A549 (cell line): ENCODE measurements at regions not wholly inside any gene's neighbourhood (a gene's known extent, or its start where the extent isn't known, plus 50 kb on each side); places are given as distances from the start of the nearest gene placed in this dataset.

Source experiments
- ATAC-seq, 2 experiments: fragments of 200-7000 bp in 1 of 2; fragments of >200 bp in 1 of 2; cut with Nextera tagmentation in 1 of 2; cut with Tn5 transposase in 1 of 2; 3 replicates each; pipeline versions ENCODE4 v1.8.0 to v1.9.1; 2018 to 2020; ENCODE audit warnings: mild to moderate bottlenecking in 1 of 2, moderate library complexity in 1 of 2
- CTCF ChIA-PET: fragments of 300-600 bp; sonication (Branson Sonifier 250); formaldehyde crosslinking; extraction: SDS; loops from one replicate; lab custom pipeline; 2021; ENCODE audit warnings: antibody characterized with exemption, inconsistent platforms; lab: Yijun Ruan, JAX
- POLR2A ChIA-PET: fragments of 350-600 bp; formaldehyde crosslinking; extraction: SDS; loops from one replicate; lab custom pipeline; 2021; ENCODE audit warnings: antibody characterized with exemption, inconsistent platforms; lab: Yijun Ruan, JAX
- DNase-seq, 2 experiments: peaks; one replicate each; pipeline versions ENCODE4 v3.0.0 to v3.0.0-alpha.2; 2011 to 2016; ENCODE audit warnings: low read depth in 1 of 2, low spot score in 1 of 2
- FAIRE-seq: peaks from 2 replicates; lab custom pipeline; 2011; peaks lifted over from hg19 to GRCh38; lab: Jason Lieb, UNC
- H3K27ac ChIP-seq, 2 experiments: fragments of >200 bp; sonication (Bioruptor Twin); formaldehyde crosslinking; 3 replicates each; pipeline ENCODE4 v1.5.1; 2016 to 2017
- H3K4me1 ChIP-seq: fragments of >200 bp; sonication (Bioruptor Twin); formaldehyde crosslinking; 3 replicates; pipeline ENCODE4 v1.6.1; 2016
- H3K4me2 ChIP-seq: fragments of >200 bp; sonication (Bioruptor Twin); formaldehyde crosslinking; 3 replicates; pipeline ENCODE4 v1.6.1; 2016
- H3K4me3 ChIP-seq: fragments of >200 bp; sonication (Bioruptor Twin); formaldehyde crosslinking; 3 replicates; pipeline ENCODE4 v1.5.1; 2016
- H3K9me3 ChIP-seq: fragments of >200 bp; sonication (Bioruptor Twin); formaldehyde crosslinking; 3 replicates; pipeline ENCODE4 v1.6.1; 2016
- CBX8 ChIP-seq: fragments of 200-600 bp; sonication (generic); IDR thresholded peaks from 2 replicates; pipeline ENCODE4 v1.6.1; 2016
- CEBPB ChIP-seq, 2 experiments: fragments of >200 bp in 1 of 2; sonication (Bioruptor Twin) in 1 of 2; formaldehyde crosslinking in 1 of 2; IDR thresholded peaks; 2 replicates each; pipeline ENCODE4 v1.6.1; 2012 to 2016
- CTCF ChIP-seq: fragments of >200 bp; sonication (Bioruptor Twin); formaldehyde crosslinking; IDR thresholded peaks from 3 replicates; pipeline ENCODE4 v1.5.1; 2016
- EHF ChIP-seq: fragments of 250-450 bp; sonication (Bioruptor Pico); IDR thresholded peaks from 2 replicates; pipeline ENCODE4 v1.5.0; 2020; ENCODE audit warnings: mild to moderate bottlenecking
- EHMT2 ChIP-seq: fragments of 200-600 bp; sonication (generic); IDR thresholded peaks from 2 replicates; pipeline ENCODE4 v1.6.1; 2016; ENCODE audit warnings: antibody characterized with exemption, low read depth, mild to moderate bottlenecking, moderate library complexity
- EP300 ChIP-seq, 2 experiments: fragments of >200 bp; sonication (Bioruptor Twin); formaldehyde crosslinking; IDR thresholded peaks; 2 replicates in 1 of 2; 3 replicates in 1 of 2; pipeline ENCODE4 v1.6.1; 2016 to 2017
- ESRRA ChIP-seq: fragments of 150-350 bp; IDR thresholded peaks from 2 replicates; pipeline ENCODE4 v1.6.1; 2014; ENCODE audit warnings: mild to moderate bottlenecking, low read length, borderline replicate concordance
- FOSB ChIP-seq: fragments of 250-450 bp; sonication (Bioruptor Pico); IDR thresholded peaks from 2 replicates; pipeline ENCODE4 v1.5.0; 2020; ENCODE audit warnings: mild to moderate bottlenecking, moderate library complexity
- FOXS1 ChIP-seq: fragments of 250-450 bp; sonication (Bioruptor Pico); IDR thresholded peaks from 2 replicates; pipeline ENCODE4 v1.5.0; 2020; ENCODE audit warnings: mild to moderate bottlenecking, moderate library complexity
- HDAC2 ChIP-seq: fragments of 200-600 bp; sonication (generic); IDR thresholded peaks from 2 replicates; pipeline ENCODE4 v1.6.1; 2016
- HES2 ChIP-seq: fragments of >200 bp; sonication (Bioruptor Twin); formaldehyde crosslinking; IDR thresholded peaks from 2 replicates; pipeline ENCODE4 v1.6.1; 2016
- HEYL ChIP-seq: fragments of 250-450 bp; sonication (Bioruptor Pico); IDR thresholded peaks from 2 replicates; pipeline ENCODE4 v1.8.0; 2021; ENCODE audit warnings: mild to moderate bottlenecking, moderate library complexity
- HOXA7 ChIP-seq: fragments of 250-450 bp; sonication (Bioruptor Pico); IDR thresholded peaks from 2 replicates; pipeline ENCODE4 v1.5.0; 2020; ENCODE audit warnings: mild to moderate bottlenecking, moderate library complexity
- JUN ChIP-seq, 2 experiments: fragments of >200 bp; sonication (Bioruptor Twin); formaldehyde crosslinking; IDR thresholded peaks; 2 replicates in 1 of 2; 3 replicates in 1 of 2; pipeline ENCODE4 v1.6.1; 2016 to 2017
- KDM1A ChIP-seq: fragments of 200-600 bp; sonication (generic); IDR thresholded peaks from 2 replicates; pipeline ENCODE4 v1.6.1; 2016; ENCODE audit warnings: low read depth, mild to moderate bottlenecking
- KDM5A ChIP-seq: fragments of 200-600 bp; sonication (generic); IDR thresholded peaks from 2 replicates; pipeline ENCODE4 v1.6.1; 2016; ENCODE audit warnings: antibody characterized with exemption, mild to moderate bottlenecking
- MAFK ChIP-seq: fragments of 450-650 bp; IDR thresholded peaks from 2 replicates; pipeline ENCODE4 v1.6.1; 2014; ENCODE audit not compliant: partially characterized antibody
- MAX ChIP-seq: IDR thresholded peaks from 2 replicates; pipeline ENCODE4 v1.6.1; 2012
- MYC ChIP-seq: IDR thresholded peaks from 2 replicates; pipeline ENCODE4 v1.6.1; 2012; ENCODE audit warnings: mild to moderate bottlenecking, inconsistent platforms, low read length, improper control_type of control experiment, borderline replicate concordance
- POLR2AphosphoS2 ChIP-seq: conservative IDR thresholded peaks from 2 replicates; pipeline ENCODE4 v1.6.1; 2012; ENCODE audit warnings: low read length, improper control_type of control experiment, inconsistent platforms
- RAD21 ChIP-seq, 2 experiments: fragments of >200 bp in 1 of 2; sonication (Bioruptor Twin) in 1 of 2; formaldehyde crosslinking in 1 of 2; IDR thresholded peaks in 1 of 2; conservative IDR thresholded peaks in 1 of 2; 2 replicates in 1 of 2; 3 replicates in 1 of 2; pipeline ENCODE4 v1.6.1; 2012 to 2018; ENCODE audit warnings: inconsistent platforms in 1 of 2
- REST ChIP-seq: fragments of 200-600 bp; sonication (generic); IDR thresholded peaks from 2 replicates; pipeline ENCODE4 v1.6.1; 2016; ENCODE audit warnings: antibody characterized with exemption, mild to moderate bottlenecking, moderate library complexity
- RFX5 ChIP-seq: fragments of 450-650 bp; IDR thresholded peaks from 2 replicates; pipeline ENCODE4 v1.7.1; 2014; ENCODE audit warnings: antibody characterized with exemption, mild to moderate bottlenecking, moderate library complexity
- USF2 ChIP-seq: fragments of 450-650 bp; IDR thresholded peaks from 2 replicates; pipeline ENCODE4 v1.6.1; 2014; ENCODE audit warnings: antibody characterized with exemption
- ZC3H11A ChIP-seq: fragments of 450-650 bp; IDR thresholded peaks from 2 replicates; pipeline ENCODE4 v1.6.1; 2014; ENCODE audit warnings: antibody characterized with exemption, mild to moderate bottlenecking
- ZSCAN20 ChIP-seq: fragments of 250-450 bp; sonication (Bioruptor Pico); IDR thresholded peaks from 2 replicates; pipeline ENCODE4 v1.8.0; 2022; ENCODE audit warnings: mild to moderate bottlenecking, moderate library complexity
- WGBS: methylation state at CpG from one replicate; pipeline ENCODE4 v1.1.6; 2017; ENCODE audit errors: missing lambda C conversion rate; 5-methylcytosine and 5-hydroxymethylcytosine counted together

- Histone ChIP-seq H3K4me2 (no peak overlapping the region), H3K4me1 (no peaks in the 10 kb centered on the region), H3K4me3 (no peak overlapping the region), H3K27ac (no peak overlapping the region), H3K9me3 (no peaks in the 10 kb centered on the region)
- FAIRE-seq = no peak
- ChIA-PET CTCF (interaction anchor here (1.4 kb wide), 1 partner anchor 12 kb away, joined by 4 read pairs; no protein-coding TSS in a partner anchor), POLR2A (no interaction called here)
- DNase-seq = no peak
- no peak for TF ChIP-seq ZC3H11A
- TF ChIP-seq ZSCAN20 (CRISPR knock-in tag) = no peak
- TF ChIP-seq FOXS1 = no peak
- WGBS = 34% methylated on average over 3 of the region's 3 CpGs
- ATAC-seq = no peak
Observed at GRCh38 chr6:9593554-9593953, 821.3 kb downstream of the TFAP2A start.

GRCh38 chr6:9583753-9584352 lies 831.0 kb downstream of the TFAP2A start:
- ChIA-PET CTCF (no interaction called here), POLR2A (no interaction called here)
- no peak overlapping the region for H3K4me2 ChIP-seq
- 84% methylated on average over 2 of the region's 2 CpGs for WGBS
- H3K4me1 ChIP-seq = no peaks in the 10 kb centered on the region
- no peak for ATAC-seq
- TF ChIP-seq MAFK (no peak), EHF (CRISPR knock-in tag) (no peak), ESRRA (no peak), JUN (IDR thresholded peaks at IDR 0.05) (no peak), CTCF (no peak), HOXA7 (CRISPR knock-in tag) (no peak), HDAC2 (no peak), EHMT2 (no peak), HES2 (no peak), EP300 (IDR thresholded peaks at IDR 0.05) (no peak), MAX (no peak), FOXS1 (no peak), CBX8 (no peak), KDM5A (no peak), CEBPB (IDR thresholded peaks at IDR 0.05) (no peak), KDM1A (no peak), RFX5 (no peak)
- no peak overlapping the region for H3K27ac ChIP-seq
- DNase-seq = no peak
- FAIRE-seq = no peak
- no peak overlapping the region for H3K4me3 ChIP-seq
- no peaks in the 10 kb centered on the region for H3K9me3 ChIP-seq

GRCh38 chr6:9581155-9581554 lies 833.7 kb downstream of the TFAP2A start:
- no peaks in the 10 kb centered on the region for H3K4me1 ChIP-seq
- TF ChIP-seq RFX5 (no peak), RAD21 (conservative IDR thresholded peaks at IDR 0.05 in 1 of 2, IDR thresholded peaks at IDR 0.05 in 1 of 2) (no peak), HEYL (CRISPR knock-in tag) (no peak)
- no peak for DNase-seq
- no peak overlapping the region for H3K4me2 ChIP-seq
- no peaks in the 10 kb centered on the region for H3K9me3 ChIP-seq
- CTCF ChIA-PET = interaction anchor here (0.6 kb wide), 2 partner anchors 16 to 298 kb away, joined by 3 read pairs; no protein-coding TSS in a partner anchor
- no peak overlapping the region for H3K4me3 ChIP-seq
- POLR2A ChIA-PET = no interaction called here
- no peak for ATAC-seq
- FAIRE-seq = no peak
- H3K27ac ChIP-seq = no peak overlapping the region

GRCh38 chr6:9576521-9576920 lies 838.4 kb downstream of the TFAP2A start:
- no peak overlapping the region for H3K4me2 ChIP-seq
- WGBS = 71% methylated on average over 4 of the region's 4 CpGs
- no peak for FAIRE-seq
- ChIA-PET POLR2A (no interaction called here), CTCF (no interaction called here)
- no peak overlapping the region for H3K4me3 ChIP-seq
- no peak for DNase-seq
- ATAC-seq = no peak
- no peaks in the 10 kb centered on the region for H3K9me3 ChIP-seq
- H3K27ac ChIP-seq = no peak overlapping the region
- no peaks in the 10 kb centered on the region for H3K4me1 ChIP-seq
- no peak for TF ChIP-seq ESRRA
- no peak for TF ChIP-seq REST
- TF ChIP-seq MYC = no peak
- TF ChIP-seq USF2 = no peak
- no peak for TF ChIP-seq EHF (CRISPR knock-in tag)
- no peak for TF ChIP-seq FOSB (CRISPR knock-in tag)
- TF ChIP-seq POLR2AphosphoS2 = no peak
